GM12892 (cell line): ENCODE measurements at regions not wholly inside any gene's neighbourhood (a gene's known extent, or its start where the extent isn't known, plus 50 kb on each side); places are given as distances from the start of the nearest gene placed in this dataset.

Experiments
- POLR2A ChIP-seq: IDR thresholded peaks from 2 replicates; pipeline ENCODE4 v1.6.1; 2011; ENCODE audit warnings: low read depth, low read length, control low read depth
- POLR2AphosphoS5 ChIP-seq: IDR thresholded peaks from 2 replicates; pipeline ENCODE4 v1.6.1; 2011; ENCODE audit warnings: low read depth, low read length, control low read depth

DNA sequence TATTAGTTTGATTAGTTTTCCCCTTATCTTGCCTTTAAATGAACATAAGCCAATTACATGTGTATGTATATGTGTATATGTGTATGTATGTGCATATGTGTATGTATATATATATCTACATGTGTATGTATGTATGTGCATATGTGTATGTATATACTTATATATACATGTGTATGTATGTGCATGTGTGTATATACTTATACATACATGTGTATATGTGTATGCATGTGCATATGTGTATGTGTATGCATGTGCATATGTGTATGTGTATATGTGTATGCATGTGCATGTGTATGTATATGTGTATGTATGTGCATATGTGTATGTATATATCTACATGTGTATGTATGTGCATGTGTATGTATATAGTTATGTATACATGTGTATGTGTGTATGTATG is 65.5 kb upstream of the CCT8L2 start:
- TF ChIP-seq POLR2AphosphoS5 (no peak), POLR2A (no peak)
